ENCODE measurements at regions not wholly inside any gene's neighbourhood (a gene's known extent, or its start where the extent isn't known, plus 50 kb on each side); places are given as distances from the start of the nearest gene placed in this dataset. TPM values are rescaled to one million over a fixed set of nuclear protein-coding genes. Genes with fewer than 3 reads are reported as not detected.

DNA sequence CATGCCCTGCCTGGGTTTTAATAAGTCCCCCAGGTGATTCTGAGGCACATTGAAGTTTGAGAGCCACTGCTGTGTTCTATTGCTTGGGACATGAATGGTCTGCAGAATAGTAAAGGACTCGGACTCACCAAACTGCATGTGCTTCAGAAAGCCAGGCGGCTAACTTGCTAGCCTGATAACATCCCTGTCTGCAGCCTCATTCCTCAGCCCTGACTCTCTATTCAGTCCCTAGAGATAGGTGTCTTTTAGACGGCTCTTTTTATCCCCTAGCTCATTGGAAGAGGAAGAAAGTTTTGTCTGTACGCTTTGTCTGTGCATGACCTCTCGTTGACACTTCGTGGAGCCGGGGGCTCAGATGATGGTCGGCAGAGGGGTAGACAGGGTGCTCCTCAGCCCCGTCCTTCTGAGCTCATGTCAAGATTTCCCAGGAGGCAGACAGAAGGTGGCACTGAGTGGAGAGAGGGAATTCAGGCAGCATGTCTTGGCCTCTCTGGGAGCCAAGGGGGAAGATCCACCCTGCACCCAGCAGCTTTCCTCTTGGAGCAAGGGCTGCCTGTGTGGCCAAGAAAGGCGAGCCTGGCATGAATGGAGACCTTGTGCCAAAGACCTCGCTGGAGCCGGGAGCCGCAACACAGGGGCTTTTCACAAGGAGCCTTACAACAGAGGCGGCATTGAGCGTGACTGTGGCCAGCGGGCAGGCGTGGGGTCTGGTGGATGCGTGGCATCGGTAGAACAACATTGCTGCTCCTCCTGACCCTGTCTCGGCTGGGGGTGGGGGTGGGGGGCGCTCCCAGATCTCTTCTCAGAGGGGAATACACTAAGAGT, 51.1 kb upstream of the PODXL start:
- intact Hi-C loops (cut with DNase I) = no loop called here
- H3K27me3 ChIP-seq = no peaks in the 10 kb centered on the region
- H3K27ac ChIP-seq = no peak overlapping the region
- TF ChIP-seq, protein P1, sequence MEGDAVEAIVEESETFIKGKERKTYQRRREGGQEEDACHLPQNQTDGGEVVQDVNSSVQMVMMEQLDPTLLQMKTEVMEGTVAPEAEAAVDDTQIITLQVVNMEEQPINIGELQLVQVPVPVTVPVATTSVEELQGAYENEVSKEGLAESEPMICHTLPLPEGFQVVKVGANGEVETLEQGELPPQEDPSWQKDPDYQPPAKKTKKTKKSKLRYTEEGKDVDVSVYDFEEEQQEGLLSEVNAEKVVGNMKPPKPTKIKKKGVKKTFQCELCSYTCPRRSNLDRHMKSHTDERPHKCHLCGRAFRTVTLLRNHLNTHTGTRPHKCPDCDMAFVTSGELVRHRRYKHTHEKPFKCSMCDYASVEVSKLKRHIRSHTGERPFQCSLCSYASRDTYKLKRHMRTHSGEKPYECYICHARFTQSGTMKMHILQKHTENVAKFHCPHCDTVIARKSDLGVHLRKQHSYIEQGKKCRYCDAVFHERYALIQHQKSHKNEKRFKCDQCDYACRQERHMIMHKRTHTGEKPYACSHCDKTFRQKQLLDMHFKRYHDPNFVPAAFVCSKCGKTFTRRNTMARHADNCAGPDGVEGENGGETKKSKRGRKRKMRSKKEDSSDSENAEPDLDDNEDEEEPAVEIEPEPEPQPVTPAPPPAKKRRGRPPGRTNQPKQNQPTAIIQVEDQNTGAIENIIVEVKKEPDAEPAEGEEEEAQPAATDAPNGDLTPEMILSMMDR (IDR thresholded peaks at IDR 0.05) = no peak
- no peak overlapping the region for H3K4me3 ChIP-seq
- ATAC-seq (no peak), DNase-seq (no peak)
- no peaks in the 10 kb centered on the region for H3K4me1 ChIP-seq
- WGBS, 2 donors = 64 to 66% methylated on average over 11 to 21 of the region's 21 CpGs
- H3K36me3 ChIP-seq (replicated peaks in 1 of 2; ENCODE audit: insufficient read depth in 1 of 2, low read depth in 2 of 2) = no peaks in the 10 kb centered on the region
- no peaks in the 10 kb centered on the region for H3K9me3 ChIP-seq

DNA sequence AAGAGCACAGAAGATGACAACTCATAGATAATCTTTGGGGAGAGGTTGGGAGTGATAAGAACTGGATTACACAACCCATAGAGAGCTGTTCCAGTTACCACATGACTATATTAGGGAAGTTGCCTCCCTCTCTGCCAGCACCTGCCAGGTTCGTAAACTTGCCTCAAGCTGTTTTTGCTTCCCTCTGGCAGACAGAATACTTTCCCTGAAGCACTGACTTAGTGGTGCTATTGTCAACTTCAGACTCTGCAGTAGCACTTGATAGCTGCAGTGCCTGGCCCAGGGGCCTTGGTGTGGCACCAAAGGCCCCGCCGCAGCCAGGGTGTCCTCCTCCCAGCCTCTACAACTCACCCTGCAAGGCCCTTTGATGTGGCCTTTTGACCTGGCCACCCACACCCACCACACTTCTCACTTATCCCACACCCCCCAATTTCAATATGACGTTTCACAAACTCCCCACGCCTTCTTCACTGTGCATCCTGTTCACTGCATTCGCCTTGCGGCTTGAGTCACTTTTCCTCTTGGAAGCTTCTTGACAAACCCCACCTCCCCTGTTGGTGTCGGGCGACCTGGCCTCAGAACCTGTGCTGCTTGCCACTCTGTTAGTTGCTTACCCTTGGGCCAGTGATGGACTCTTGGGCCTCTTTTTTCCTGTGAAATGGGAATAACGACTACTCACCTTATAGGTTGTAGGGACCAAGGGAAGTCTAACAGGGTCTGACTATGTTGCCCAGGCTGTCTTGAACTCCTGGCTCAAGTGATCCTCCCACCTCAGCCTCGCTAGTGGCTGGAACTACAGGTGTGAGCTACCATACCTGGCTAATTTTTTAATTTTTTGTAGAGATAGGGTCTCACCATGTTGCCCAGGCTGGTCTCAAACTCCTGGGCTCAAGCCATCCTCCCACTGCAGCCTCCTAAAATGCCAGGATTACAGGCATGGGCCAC, 50.2 kb upstream of the PODXL start:
- WGBS, 2 donors = 83 to 86% methylated on average over 11 of the region's 11 CpGs
- DNase-seq (no peak), ATAC-seq (no peak)
- no peak overlapping the region for H3K4me3 ChIP-seq
- H3K9me3 ChIP-seq = no peaks in the 10 kb centered on the region
- no peaks in the 10 kb centered on the region for H3K27me3 ChIP-seq
- TF ChIP-seq POLR2A (IDR thresholded peaks at IDR 0.05) = no peak
- TF ChIP-seq, protein P1 (IDR thresholded peaks at IDR 0.05) = no peak
- H3K4me1 ChIP-seq = no peaks in the 10 kb centered on the region
- intact Hi-C loops (cut with DNase I) = no loop called here
- H3K36me3 ChIP-seq (replicated peaks in 1 of 2; ENCODE audit: insufficient read depth in 1 of 2, low read depth in 2 of 2) = no peaks in the 10 kb centered on the region
- no peak overlapping the region for H3K27ac ChIP-seq

Small RNAs in the stretch of these regions (small RNA-seq; reads per million reads assigned to genes)
- gene AC009518.3 = not detected

Measured in body of pancreas (tissue), 4 donors.